Lower lobe of right lung (tissue), 2 donors: ENCODE measurements at regions not wholly inside any gene's neighbourhood (a gene's known extent, or its start where the extent isn't known, plus 50 kb on each side); places are given as distances from the start of the nearest gene placed in this dataset.
A peak's percentile ranks its signal among the peaks of the same experiment; 100 is the strongest.
"Not testable (repeated sequence)": the region's sequence is repeated elsewhere in the genome, so short reads cannot be mapped to it uniquely, and the experiment has no call there.

ENCODE experiments used
- ATAC-seq, 2 donors: fragments of 200-7000 bp; cut with Tn5 transposase; one replicate each; pipeline ENCODE4 v1.9.1; 2020 to 2022; ENCODE audit warnings: mild to moderate bottlenecking in 2 of 2, moderate library complexity in 2 of 2
- DNase-seq: peaks from one replicate; pipeline ENCODE4 v3.0.0-alpha.2; 2020
- H3K27ac ChIP-seq: fragments of 200-600 bp; one replicate; pipeline ENCODE4 v1.8.0; 2022
- H3K27me3 ChIP-seq: fragments of 200-600 bp; one replicate; pipeline ENCODE4 v1.8.0; 2022; ENCODE audit warnings: low read depth
- H3K36me3 ChIP-seq: fragments of 200-600 bp; one replicate; pipeline ENCODE4 v1.8.0; 2022; ENCODE audit warnings: mild to moderate bottlenecking
- H3K4me1 ChIP-seq: fragments of 200-600 bp; one replicate; pipeline ENCODE4 v1.8.0; 2022
- H3K4me3 ChIP-seq: fragments of 200-600 bp; one replicate; pipeline ENCODE4 v1.8.0; 2022; ENCODE audit warnings: mild to moderate bottlenecking
- H3K9me3 ChIP-seq: fragments of 200-600 bp; one replicate; pipeline ENCODE4 v1.8.0; 2022
- intact Hi-C: fragments of 100-400 bp; cut with DNase I; formaldehyde crosslinking; loops from one replicate; pipeline ENCODE4 v1.11.0; 2022
- TF ChIP-seq, protein P1 (sequence below): fragments of 200-600 bp; IDR thresholded peaks from one replicate; pipeline ENCODE4 v1.8.0; 2022; ENCODE audit warnings: antibody characterized with exemption, mild to moderate bottlenecking
- donor health status: DM: no; HTN: yes; CAD: no; lungs with severe emphysema.

DNA sequence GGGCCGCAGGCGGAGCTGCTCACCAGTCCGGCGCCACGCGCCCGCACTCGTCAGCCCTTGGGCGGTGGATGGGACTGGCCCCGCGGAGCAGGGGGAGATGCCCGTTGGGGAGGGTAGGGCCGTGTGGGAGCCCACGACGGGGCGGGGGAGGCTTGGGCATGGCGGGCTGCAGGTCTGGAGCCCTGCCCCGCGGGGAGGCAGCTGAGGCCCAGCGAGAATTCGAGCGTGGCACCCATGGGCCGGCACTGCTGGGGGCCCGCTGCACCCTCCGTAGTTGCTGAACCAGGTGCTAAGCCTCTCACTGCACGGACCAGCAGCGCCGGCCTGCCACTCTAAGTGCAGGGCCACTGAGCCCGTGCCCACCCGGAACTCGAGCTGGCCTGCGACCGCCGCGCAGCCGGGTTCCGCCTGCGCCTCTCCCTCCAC is 182.4 kb upstream of the ERBB4 start:
- Histone ChIP-seq H3K9me3 (no peaks in the 10 kb centered on the region), H3K4me1 (no peaks in the 10 kb centered on the region), H3K4me3 (no peak overlapping the region), H3K27ac (no peak overlapping the region), H3K36me3 (no peaks in the 10 kb centered on the region), H3K27me3 (no peaks in the 10 kb centered on the region)
- ATAC-seq (peak; percentile 14 to 61), DNase-seq (peak; percentile 34)
- intact Hi-C loops = no loop called here
- TF ChIP-seq, protein P1, sequence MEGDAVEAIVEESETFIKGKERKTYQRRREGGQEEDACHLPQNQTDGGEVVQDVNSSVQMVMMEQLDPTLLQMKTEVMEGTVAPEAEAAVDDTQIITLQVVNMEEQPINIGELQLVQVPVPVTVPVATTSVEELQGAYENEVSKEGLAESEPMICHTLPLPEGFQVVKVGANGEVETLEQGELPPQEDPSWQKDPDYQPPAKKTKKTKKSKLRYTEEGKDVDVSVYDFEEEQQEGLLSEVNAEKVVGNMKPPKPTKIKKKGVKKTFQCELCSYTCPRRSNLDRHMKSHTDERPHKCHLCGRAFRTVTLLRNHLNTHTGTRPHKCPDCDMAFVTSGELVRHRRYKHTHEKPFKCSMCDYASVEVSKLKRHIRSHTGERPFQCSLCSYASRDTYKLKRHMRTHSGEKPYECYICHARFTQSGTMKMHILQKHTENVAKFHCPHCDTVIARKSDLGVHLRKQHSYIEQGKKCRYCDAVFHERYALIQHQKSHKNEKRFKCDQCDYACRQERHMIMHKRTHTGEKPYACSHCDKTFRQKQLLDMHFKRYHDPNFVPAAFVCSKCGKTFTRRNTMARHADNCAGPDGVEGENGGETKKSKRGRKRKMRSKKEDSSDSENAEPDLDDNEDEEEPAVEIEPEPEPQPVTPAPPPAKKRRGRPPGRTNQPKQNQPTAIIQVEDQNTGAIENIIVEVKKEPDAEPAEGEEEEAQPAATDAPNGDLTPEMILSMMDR = no peak

DNA sequence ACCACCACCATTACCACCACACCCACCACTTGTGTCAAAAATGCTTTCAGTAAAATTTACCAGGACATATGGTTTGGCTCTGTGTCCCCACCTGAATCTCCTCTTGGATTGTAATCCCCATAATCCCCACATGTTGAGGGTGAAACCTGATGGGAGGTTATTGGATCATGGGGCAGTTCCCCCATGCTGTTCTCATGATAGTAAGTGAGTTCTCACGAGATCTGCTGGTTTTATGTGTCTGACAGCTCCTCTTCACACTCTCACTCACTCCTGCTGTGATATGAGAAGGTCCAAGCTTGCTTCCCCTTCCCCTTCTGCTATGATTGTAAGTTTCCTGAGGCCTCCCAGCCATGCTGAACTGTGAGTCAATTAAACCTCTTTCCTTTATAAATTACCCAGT is 176.8 kb upstream of the ERBB4 start:
- ATAC-seq, intact Hi-C loops, H3K4me1 ChIP-seq, H3K27ac ChIP-seq, H3K4me3 ChIP-seq, H3K36me3 ChIP-seq, DNase-seq, H3K27me3 ChIP-seq, H3K9me3 ChIP-seq: not testable (repeated sequence)

DNA sequence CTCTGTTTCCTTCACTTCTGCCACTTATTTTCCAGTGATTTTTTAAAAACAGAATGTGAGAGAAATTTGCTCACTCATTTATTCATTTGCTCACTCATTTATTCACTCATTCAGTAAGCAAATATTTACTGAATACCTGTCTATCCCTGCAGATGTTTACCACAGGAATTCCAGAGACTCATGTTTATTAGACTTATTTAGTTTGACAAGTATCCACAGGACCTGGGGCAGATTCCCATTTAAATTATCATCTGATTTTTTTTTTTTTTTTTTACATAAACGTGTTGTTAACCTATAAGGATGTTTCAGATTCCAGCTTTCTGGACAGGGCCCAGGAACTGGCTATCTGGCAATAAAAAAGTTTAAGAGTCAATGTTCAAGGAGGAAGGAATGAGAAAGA is 175.1 kb upstream of the ERBB4 start:
- Histone ChIP-seq H3K4me3 (no peak overlapping the region), H3K4me1 (no peaks in the 10 kb centered on the region), H3K9me3 (no peaks in the 10 kb centered on the region), H3K27me3 (no peaks in the 10 kb centered on the region), H3K36me3 (no peaks in the 10 kb centered on the region), H3K27ac (no peak overlapping the region)
- no peak for DNase-seq
- TF ChIP-seq, protein P1 = no peak
- ATAC-seq = no peak
- intact Hi-C loops = no loop called here

DNA sequence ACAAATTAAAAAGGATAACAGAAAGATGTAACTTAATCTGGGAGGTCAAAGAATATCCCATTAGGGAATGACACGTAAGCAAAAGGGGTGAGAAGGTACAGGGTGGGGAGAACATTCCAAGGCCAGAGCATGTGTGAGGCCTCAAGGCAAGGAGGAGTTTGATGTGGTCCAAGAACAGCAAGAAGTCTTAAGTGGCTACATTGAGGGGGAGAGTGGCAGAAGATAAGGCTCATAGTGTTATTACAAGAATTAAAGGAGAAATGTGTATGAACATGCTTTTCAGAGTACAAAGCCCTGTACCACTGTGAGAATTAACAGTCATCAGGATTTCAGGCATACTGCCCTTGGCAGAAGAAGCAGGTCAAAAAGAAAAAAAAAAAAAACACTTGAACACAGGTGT is 174.4 kb upstream of the ERBB4 start:
- no peaks in the 10 kb centered on the region for H3K27me3 ChIP-seq
- H3K4me3 ChIP-seq = no peak overlapping the region
- H3K4me1 ChIP-seq = no peaks in the 10 kb centered on the region
- no peaks in the 10 kb centered on the region for H3K9me3 ChIP-seq
- intact Hi-C loops = no loop called here
- no peak for DNase-seq
- no peak overlapping the region for H3K27ac ChIP-seq
- TF ChIP-seq, protein P1 = no peak
- H3K36me3 ChIP-seq = no peaks in the 10 kb centered on the region
- no peak for ATAC-seq

DNA sequence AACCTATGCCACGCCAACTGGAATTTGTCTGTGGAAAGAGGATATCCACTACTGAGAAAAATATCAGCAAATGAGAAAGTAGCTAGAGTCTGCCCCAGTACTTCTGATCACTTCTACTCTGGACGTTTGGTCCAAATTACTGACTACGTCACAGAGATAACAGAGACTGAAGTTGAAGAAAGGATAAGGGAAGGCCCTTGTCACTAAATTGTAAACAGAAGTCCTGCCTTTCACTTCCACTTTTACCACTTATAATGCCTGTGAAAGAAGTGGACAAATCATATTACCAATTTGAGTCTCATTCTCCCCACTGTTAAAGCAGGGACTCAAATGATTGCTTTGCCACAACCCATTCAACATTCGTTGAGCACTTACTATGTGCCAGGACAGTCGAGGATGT is 173.9 kb upstream of the ERBB4 start:
- no peak overlapping the region for H3K4me3 ChIP-seq
- TF ChIP-seq, protein P1 = no peak
- ATAC-seq (peak in 1 of 2 donors; percentile 9), DNase-seq (no peak)
- no peaks in the 10 kb centered on the region for H3K4me1 ChIP-seq
- H3K36me3 ChIP-seq = no peaks in the 10 kb centered on the region
- no peaks in the 10 kb centered on the region for H3K27me3 ChIP-seq
- H3K9me3 ChIP-seq = no peaks in the 10 kb centered on the region
- H3K27ac ChIP-seq = no peak overlapping the region
- intact Hi-C loops = no loop called here

DNA sequence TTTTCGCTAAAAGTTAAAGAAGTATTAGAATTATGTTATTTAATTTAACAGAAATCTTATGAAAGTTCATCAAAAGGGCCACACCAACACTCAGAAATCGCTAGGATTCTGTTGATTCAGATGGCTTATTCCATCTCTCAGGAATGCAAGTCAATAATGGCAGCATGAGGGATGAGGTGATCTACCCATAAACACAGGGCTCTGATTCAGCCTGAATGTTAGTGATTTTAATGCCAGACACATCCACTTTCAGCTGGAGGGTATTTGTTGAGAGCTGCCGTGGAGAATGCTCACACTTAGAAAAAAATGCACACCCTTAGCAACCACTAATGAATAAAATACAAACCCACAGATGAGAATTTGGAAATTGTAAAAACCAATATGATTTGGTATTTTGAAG is 173.3 kb upstream of the ERBB4 start:
- Histone ChIP-seq H3K9me3 (no peaks in the 10 kb centered on the region), H3K27ac (no peak overlapping the region), H3K27me3 (no peaks in the 10 kb centered on the region), H3K4me1 (no peaks in the 10 kb centered on the region), H3K4me3 (no peak overlapping the region), H3K36me3 (no peaks in the 10 kb centered on the region)
- DNase-seq (no peak), ATAC-seq (no peak)
- TF ChIP-seq, protein P1 = no peak
- intact Hi-C loops = no loop called here
